NT2/D1 (cell line): ENCODE measurements at regions not wholly inside any gene's neighbourhood (a gene's known extent, or its start where the extent isn't known, plus 50 kb on each side); places are given as distances from the start of the nearest gene placed in this dataset.

Experiments used
- SUZ12 ChIP-seq: IDR thresholded peaks from 2 replicates; pipeline ENCODE4 v1.6.1; 2011; ENCODE audit not compliant: insufficient read length, insufficient read depth; ENCODE audit errors: extremely low read depth
- YY1 ChIP-seq: IDR thresholded peaks from 2 replicates; pipeline ENCODE4 v1.6.1; 2011; ENCODE audit not compliant: insufficient read length, insufficient read depth
- ZNF274 ChIP-seq: IDR thresholded peaks from 2 replicates; pipeline ENCODE4 v1.6.1; 2011; ENCODE audit warnings: mild to moderate bottlenecking, low read depth, low read length

DNA sequence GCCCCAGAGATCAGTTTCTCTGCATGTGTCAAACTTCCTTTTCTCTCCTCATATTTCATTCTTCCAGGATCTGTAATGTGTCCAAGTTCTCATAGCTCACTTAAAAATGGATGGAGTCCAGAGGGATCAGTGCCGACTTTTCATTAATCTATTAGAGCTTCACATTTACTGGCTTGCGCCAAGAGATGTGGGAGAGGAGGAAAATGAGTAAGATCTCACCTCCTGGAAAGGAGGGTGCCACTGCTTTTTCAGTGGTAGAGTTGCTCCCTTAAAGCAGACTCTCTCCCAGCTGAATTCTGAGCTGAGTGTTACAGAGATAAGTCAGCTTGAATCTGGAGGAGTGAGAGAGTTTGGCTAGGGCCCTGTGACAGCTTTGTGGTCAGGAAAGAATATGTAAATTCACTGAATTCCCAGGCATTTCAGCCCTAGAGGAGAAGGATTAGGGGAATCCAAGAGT lies 175.9 kb downstream of the SOX4 start:
- no peak for TF ChIP-seq SUZ12
- TF ChIP-seq ZNF274: no peak
- no peak for TF ChIP-seq YY1
